PFSK-1 (cell line): ENCODE measurements at regions not wholly inside any gene's neighbourhood (a gene's known extent, or its start where the extent isn't known, plus 50 kb on each side); places are given as distances from the start of the nearest gene placed in this dataset.

Experiments
- FOXP2 ChIP-seq: optimal IDR thresholded peaks from 2 replicates; pipeline ENCODE3; 2011; ENCODE audit warnings: borderline replicate concordance, control low read depth, inconsistent platforms; ENCODE audit not compliant: insufficient read depth; ENCODE audit errors: extremely low read length, extremely low read depth
- POLR2AphosphoS5 ChIP-seq: IDR thresholded peaks from 2 replicates; pipeline ENCODE4 v1.6.1; 2012; ENCODE audit warnings: low read depth, mild to moderate bottlenecking, control low read depth, low read length, moderate library complexity
- REST ChIP-seq, 2 experiments: IDR thresholded peaks; 2 replicates each; pipeline versions ENCODE4 v1.6.1 to v1.8.0; 2011 to 2012; ENCODE audit warnings: low read depth in 2 of 2, low read length in 2 of 2, control low read depth in 1 of 2, inconsistent platforms in 1 of 2, mild to moderate bottlenecking in 1 of 2, moderate library complexity in 1 of 2; ENCODE audit not compliant: insufficient read depth in 1 of 2
- SIN3A ChIP-seq: IDR thresholded peaks from 2 replicates; pipeline ENCODE4 v1.6.1; 2012; ENCODE audit warnings: mild to moderate bottlenecking, low read length, moderate library complexity, borderline replicate concordance; ENCODE audit not compliant: insufficient read depth
- TAF1 ChIP-seq: IDR thresholded peaks from 2 replicates; pipeline ENCODE4 v1.6.1; 2012; ENCODE audit warnings: low read length, control low read depth, borderline replicate concordance; ENCODE audit not compliant: insufficient read depth

DNA sequence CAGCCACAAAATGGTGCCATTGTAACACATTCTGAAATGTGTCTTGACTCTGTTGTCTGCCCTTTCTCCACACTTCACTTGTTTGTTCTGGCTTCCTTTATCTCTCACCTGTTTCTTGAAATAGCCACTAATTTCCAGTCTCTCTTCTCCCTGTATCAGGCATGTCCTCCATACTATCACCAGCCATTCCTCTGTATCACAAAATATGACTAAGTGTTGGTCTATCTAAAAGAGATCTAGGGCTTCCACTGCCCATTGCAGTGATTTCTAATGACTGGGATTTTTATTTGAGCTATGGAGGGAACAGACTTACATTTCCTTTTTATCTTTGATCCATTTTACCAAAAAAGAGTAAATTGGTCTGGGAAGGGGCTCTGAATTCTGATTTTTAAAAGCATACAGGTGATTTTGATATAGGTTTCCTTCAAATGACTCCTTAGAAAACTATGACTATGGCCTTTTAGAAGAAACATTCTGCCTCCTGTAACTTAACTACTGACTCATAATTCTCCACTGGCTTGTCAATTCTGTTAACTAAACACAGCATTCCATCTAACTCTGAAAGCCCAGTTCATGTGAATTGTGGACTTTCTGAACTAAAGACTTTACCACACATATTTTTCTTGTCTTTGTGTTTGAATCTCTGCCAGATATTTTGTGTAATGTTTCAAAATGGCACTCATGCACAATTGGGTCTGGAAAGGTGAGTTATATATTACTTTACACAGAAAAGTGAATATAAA lies 1121.4 kb downstream of the XPNPEP1 start:
- TF ChIP-seq TAF1 (no peak), POLR2AphosphoS5 (no peak), SIN3A (no peak), REST (IDR thresholded peaks at IDR 0.05; ENCODE audit: insufficient read depth in 1 of 2, low read depth in 2 of 2, low read length in 2 of 2) (no peak), FOXP2 (no peak)
